Common myeloid progenitor, CD34-positive (primary cell): ENCODE measurements at regions not wholly inside any gene's neighbourhood (a gene's known extent, or its start where the extent isn't known, plus 50 kb on each side); places are given as distances from the start of the nearest gene placed in this dataset.

Experiments
- CTCF ChIA-PET: fragments of 350-600 bp; sonication (Branson Sonifier 250); formaldehyde crosslinking; loops from one replicate; lab custom pipeline; 2021; ENCODE audit warnings: antibody characterized with exemption; lab: Charles Lee
- POLR2A ChIA-PET: fragments of 350-600 bp; sonication (Branson Sonifier 250); formaldehyde crosslinking; loops from one replicate; lab custom pipeline; 2021; ENCODE audit warnings: antibody characterized with exemption; lab: Charles Lee
- DNase-seq, 3 donors: peaks; one replicate each; pipeline versions ENCODE4 v3.0.0 to v3.0.0-alpha.2; 2013
- H3K27ac ChIP-seq, 2 experiments: 1 replicate in 1 of 2; 2 replicates in 1 of 2; pipeline ENCODE4 v1.7.0; 2013; ENCODE audit warnings: inconsistent platforms in 2 of 2, low read length in 2 of 2, mild to moderate bottlenecking in 2 of 2, low read depth in 1 of 2, moderate library complexity in 1 of 2; ENCODE audit not compliant: severe bottlenecking in 2 of 2, insufficient read depth in 1 of 2, poor library complexity in 1 of 2
- H3K27me3 ChIP-seq, 5 experiments: replicated peaks in 2 of 5; 1 replicate in 3 of 5; 2 replicates in 2 of 5; pipeline versions ENCODE4 v1.6.1 to v1.7.0; 2013; ENCODE audit warnings: low read length in 4 of 5, mild to moderate bottlenecking in 2 of 5, moderate library complexity in 2 of 5, inconsistent platforms in 1 of 5; ENCODE audit not compliant: insufficient read depth in 5 of 5, control insufficient read depth in 4 of 5
- H3K36me3 ChIP-seq, 4 experiments: 1 replicate in 2 of 4; 2 replicates in 2 of 4; pipeline versions ENCODE4 v1.6.1 to v1.7.0; 2013; ENCODE audit warnings: low read length in 3 of 4, control low read depth in 1 of 4, mild to moderate bottlenecking in 1 of 4; ENCODE audit not compliant: control insufficient read depth in 4 of 4, insufficient read depth in 4 of 4
- H3K4me1 ChIP-seq, 4 experiments: 1 replicate in 3 of 4; 2 replicates in 1 of 4; pipeline versions ENCODE4 v1.6.1 to v1.7.1; 2013; ENCODE audit warnings: low read length in 3 of 4, mild to moderate bottlenecking in 3 of 4, control low read depth in 1 of 4, inconsistent platforms in 1 of 4, moderate library complexity in 1 of 4; ENCODE audit not compliant: control insufficient read depth in 4 of 4, insufficient read depth in 4 of 4; ENCODE audit errors: control extremely low read depth in 1 of 4
- H3K4me3 ChIP-seq, 7 experiments: 1 replicate in 4 of 7; 2 replicates in 3 of 7; pipeline versions ENCODE4 v1.5.1 to v1.7.0; 2013; ENCODE audit warnings: mild to moderate bottlenecking in 7 of 7, low read length in 6 of 7, moderate library complexity in 6 of 7, inconsistent platforms in 2 of 7, low read depth in 2 of 7, control low read depth in 1 of 7; ENCODE audit not compliant: insufficient read depth in 4 of 7, control insufficient read depth in 1 of 7; ENCODE audit errors: extremely low read depth in 1 of 7
- H3K9me3 ChIP-seq, 5 experiments: 1 replicate in 4 of 5; 2 replicates in 1 of 5; pipeline versions ENCODE4 v1.6.1 to v1.7.1; 2013; ENCODE audit warnings: low read length in 4 of 5, mild to moderate bottlenecking in 2 of 5, inconsistent platforms in 1 of 5, low read depth in 1 of 5, moderate library complexity in 1 of 5; ENCODE audit not compliant: control insufficient read depth in 4 of 5, insufficient read depth in 2 of 5; ENCODE audit errors: control extremely low read depth in 1 of 5
- WGBS: methylation state at CpG from one replicate; pipeline ENCODE4 v1.1.5; 2013; ENCODE audit not compliant: insufficient coverage; 5-methylcytosine and 5-hydroxymethylcytosine counted together

GRCh38 chrX:81791086-81791485, 589.2 kb downstream of the SH3BGRL start:
- 100% methylated on average over 1 of the region's 1 CpG for WGBS
- no peak for DNase-seq
- Histone ChIP-seq H3K9me3 (no peaks in the 10 kb centered on the region), H3K4me3 (no peak overlapping the region), H3K36me3 (no peaks in the 10 kb centered on the region), H3K4me1 (no peaks in the 10 kb centered on the region), H3K27ac (no peak overlapping the region), H3K27me3 (no peaks in the 10 kb centered on the region)
- CTCF ChIA-PET = no interaction called here
- POLR2A ChIA-PET = no interaction called here
